T-cell (primary cell): ENCODE measurements at regions not wholly inside any gene's neighbourhood (a gene's known extent, or its start where the extent isn't known, plus 50 kb on each side); places are given as distances from the start of the nearest gene placed in this dataset.
A peak's percentile ranks its signal among the peaks of the same experiment; 100 is the strongest.

ENCODE experiments used
- ATAC-seq, 4 experiments: fragments of 200-7000 bp in 3 of 4; fragments of 150-1000 bp in 1 of 4; cut with Tn5 transposase; replicated peaks in 1 of 4; 1 replicate in 3 of 4; 2 replicates in 1 of 4; pipeline ENCODE4 v1.10.0; 2021; ENCODE audit warnings: moderate library complexity in 3 of 4, mild to moderate bottlenecking in 2 of 4, moderate number of reproducible peaks in 1 of 4
- CTCF ChIA-PET, 2 donors: fragments of 300-600 bp; sonication (Branson Sonifier 250); formaldehyde crosslinking; loops; one replicate each; lab custom pipeline; 2022; ENCODE audit warnings: antibody characterized with exemption in 2 of 2; lab: Charles Lee
- POLR2A ChIA-PET, 2 donors: fragments of 300-600 bp; sonication (Branson Sonifier 250); formaldehyde crosslinking; loops; one replicate each; lab custom pipeline; 2022; ENCODE audit warnings: antibody characterized with exemption in 2 of 2; lab: Charles Lee
- DNase-seq, 35 experiments: peaks; one replicate each; pipeline versions ENCODE4 v3.0.0 to v3.0.0-alpha.2; 2013 to 2023
- H3K27ac ChIP-seq: one replicate; pipeline ENCODE4 v1.5.1; 2013; ENCODE audit warnings: low read length
- H3K27me3 ChIP-seq, 2 experiments: replicated peaks in 1 of 2; 1 replicate in 1 of 2; 2 replicates in 1 of 2; pipeline versions ENCODE4 v1.6.1 to v1.7.0; 2013; ENCODE audit warnings: low read length in 1 of 2, mixed read lengths in 1 of 2; ENCODE audit not compliant: control insufficient read depth in 2 of 2, insufficient read depth in 2 of 2; ENCODE audit errors: extremely low read depth in 1 of 2
- H3K36me3 ChIP-seq, 2 donors: 1 replicate in 1 of 2; 2 replicates in 1 of 2; pipeline versions ENCODE4 v1.6.1 to v1.7.0; 2013; ENCODE audit warnings: low read length in 1 of 2; ENCODE audit not compliant: control insufficient read depth in 2 of 2, insufficient read depth in 1 of 2; ENCODE audit errors: extremely low read depth in 1 of 2
- H3K4me1 ChIP-seq, 2 experiments: 1 replicate in 1 of 2; 2 replicates in 1 of 2; pipeline versions ENCODE4 v1.6.1 to v1.7.0; 2013; ENCODE audit warnings: low read length in 2 of 2, mixed read lengths in 1 of 2; ENCODE audit not compliant: insufficient read depth in 2 of 2, control insufficient read depth in 1 of 2; ENCODE audit errors: extremely low read depth in 1 of 2
- H3K4me3 ChIP-seq, 2 donors: 1 replicate in 1 of 2; 2 replicates in 1 of 2; pipeline versions ENCODE4 v1.5.1 to v1.7.0; 2013; ENCODE audit warnings: mild to moderate bottlenecking in 2 of 2, low read length in 1 of 2, moderate library complexity in 1 of 2; ENCODE audit not compliant: control insufficient read depth in 1 of 2; ENCODE audit errors: extremely low read depth in 1 of 2
- H3K9me3 ChIP-seq: 2 replicates; pipeline ENCODE4 v1.7.0; 2013
- H3K27ac Mint-ChIP-seq, 2 donors: one replicate each; pipeline ENCODE4 v1.8.0; 2020 to 2021; ENCODE audit warnings: mild to moderate bottlenecking in 2 of 2, mixed read lengths in 2 of 2
- H3K27me3 Mint-ChIP-seq, 2 donors: one replicate each; pipeline ENCODE4 v1.8.0; 2021 to 2022; ENCODE audit warnings: mixed read lengths in 2 of 2
- H3K36me3 Mint-ChIP-seq: one replicate; pipeline ENCODE4 v1.8.0; 2021; ENCODE audit warnings: mixed read lengths
- H3K4me1 Mint-ChIP-seq, 3 donors: one replicate each; pipeline ENCODE4 v1.8.0; 2020 to 2022; ENCODE audit warnings: mixed read lengths in 3 of 3, mild to moderate bottlenecking in 1 of 3
- H3K4me3 Mint-ChIP-seq, 3 donors: one replicate each; pipeline ENCODE4 v1.8.0; 2020 to 2022; ENCODE audit warnings: mild to moderate bottlenecking in 3 of 3, mixed read lengths in 3 of 3, moderate library complexity in 3 of 3
- H3K9me3 Mint-ChIP-seq, 3 donors: one replicate each; pipeline ENCODE4 v1.8.0; 2020 to 2022; ENCODE audit warnings: mixed read lengths in 3 of 3
- WGBS: methylation state at CpG from one replicate; pipeline ENCODE4 v1.1.5; 2013; ENCODE audit warnings: missing lambda C conversion rate; ENCODE audit not compliant: insufficient coverage; 5-methylcytosine and 5-hydroxymethylcytosine counted together

- ATAC-seq (no peak), DNase-seq (no peak)
- no peaks in the 10 kb centered on the region for H3K27me3 ChIP-seq
- no peaks in the 10 kb centered on the region for H3K27me3 Mint-ChIP-seq
- no peak overlapping the region for H3K4me3 Mint-ChIP-seq
- no peaks in the 10 kb centered on the region for H3K9me3 ChIP-seq
- H3K36me3 ChIP-seq = no peaks in the 10 kb centered on the region
- H3K4me1 Mint-ChIP-seq = peaks cover 16 to 17% (median 16%) of the 10 kb centered on the region in 3 donors
- H3K27ac Mint-ChIP-seq = no peak overlapping the region
- no peak overlapping the region for H3K27ac ChIP-seq
- WGBS = 100% methylated on average over 1 of the region's 2 CpGs
- ChIA-PET POLR2A (no interaction called here), CTCF (interaction anchor here in 1 of 2 donors (1.1 kb wide), 1 partner anchor 73 kb away, joined by 4 read pairs; no protein-coding TSS in a partner anchor)
- H3K4me3 ChIP-seq = no peak overlapping the region
- H3K36me3 Mint-ChIP-seq = no peaks in the 10 kb centered on the region
- H3K9me3 Mint-ChIP-seq = no peaks in the 10 kb centered on the region
- no peaks in the 10 kb centered on the region for H3K4me1 ChIP-seq
Observed at GRCh38 chr2:190123956-190124355, 61.4 kb upstream of the MSTN start.

- H3K4me1 ChIP-seq = no peaks in the 10 kb centered on the region
- no peak overlapping the region for H3K27ac ChIP-seq
- DNase-seq = peak in 1 of 35 experiments; percentile 6
- ATAC-seq = no peak
- ChIA-PET CTCF (interaction anchor here (0.7 to 0.9 kb wide), 2 partner anchors 16 to 71 kb away, joined by 3 read pairs; no protein-coding TSS in a partner anchor), POLR2A (no interaction called here)
- H3K4me3 ChIP-seq = no peak overlapping the region
- no peak overlapping the region for H3K4me3 Mint-ChIP-seq
- no peaks in the 10 kb centered on the region for H3K9me3 ChIP-seq
- H3K36me3 ChIP-seq = no peaks in the 10 kb centered on the region
- H3K4me1 Mint-ChIP-seq = peaks cover 16 to 17% (median 16%) of the 10 kb centered on the region in 3 donors
- H3K27me3 Mint-ChIP-seq = no peaks in the 10 kb centered on the region
- no peaks in the 10 kb centered on the region for H3K36me3 Mint-ChIP-seq
- no peaks in the 10 kb centered on the region for H3K27me3 ChIP-seq
- no peak overlapping the region for H3K27ac Mint-ChIP-seq
- no CpG with 5 or more reads among the region's 1 CpG for WGBS
- no peaks in the 10 kb centered on the region for H3K9me3 Mint-ChIP-seq
Observed at GRCh38 chr2:190121971-190122370, 59.4 kb upstream of the MSTN start.

- H3K4me3 ChIP-seq = no peak overlapping the region
- H3K4me1 ChIP-seq = no peaks in the 10 kb centered on the region
- Mint-ChIP-seq H3K27ac (no peak overlapping the region), H3K36me3 (no peaks in the 10 kb centered on the region), H3K27me3 (peaks cover 0 to 2% of the 10 kb centered on the region in 2 donors), H3K9me3 (no peaks in the 10 kb centered on the region), H3K4me3 (no peak overlapping the region), H3K4me1 (peaks cover 16 to 17% (median 16%) of the 10 kb centered on the region in 3 donors)
- no peak overlapping the region for H3K27ac ChIP-seq
- POLR2A ChIA-PET = interaction anchor here in 1 of 2 donors (0.6 kb wide), 1 partner anchor 536 kb away, joined by 3 read pairs; no protein-coding TSS in a partner anchor
- no peak for DNase-seq
- no peaks in the 10 kb centered on the region for H3K36me3 ChIP-seq
- H3K27me3 ChIP-seq = peaks cover 0 to 2% of the 10 kb centered on the region in 2 experiments
- CTCF ChIA-PET = interaction anchor here (0.7 to 1.0 kb wide), 4 partner anchors 8 to 70 kb away, joined by 3 to 5 read pairs (median 3); no protein-coding TSS in a partner anchor
- ATAC-seq = no peak
- no peaks in the 10 kb centered on the region for H3K9me3 ChIP-seq
Observed at GRCh38 chr2:190121305-190121704, 58.8 kb upstream of the MSTN start.

GRCh38 chr2:190119923-190120590 lies 57.5 kb upstream of the MSTN start:
- H3K27ac Mint-ChIP-seq = peak overlapping the region; percentile 45 to 81
- peaks cover 16 to 17% (median 16%) of the 10 kb centered on the region in 3 donors for H3K4me1 Mint-ChIP-seq
- H3K4me3 Mint-ChIP-seq = peak overlapping the region in 2 of 3 donors; percentile 59
- Histone ChIP-seq H3K27ac (peak overlapping the region; percentile 43), H3K4me1 (no peaks in the 10 kb centered on the region), H3K4me3 (no peak overlapping the region), H3K36me3 (no peaks in the 10 kb centered on the region), H3K27me3 (peaks cover 0 to 2% of the 10 kb centered on the region in 2 experiments), H3K9me3 (no peaks in the 10 kb centered on the region)
- peaks cover 0 to 3% (median 0%) of the 10 kb centered on the region in 3 donors for H3K9me3 Mint-ChIP-seq
- ChIA-PET CTCF (interaction anchor here (0.6 to 0.9 kb wide), 4 partner anchors 31 to 220 kb away, joined by 3 to 5 read pairs (median 4); no protein-coding TSS in a partner anchor), POLR2A (no interaction called here)
- 46% methylated on average over 6 of the region's 14 CpGs for WGBS
- H3K27me3 Mint-ChIP-seq = peaks cover 2 to 5% of the 10 kb centered on the region in 2 donors
- no peaks in the 10 kb centered on the region for H3K36me3 Mint-ChIP-seq
- ATAC-seq (peak in 2 of 4 experiments; percentile 54 to 65), DNase-seq (peak in 4 of 35 experiments; percentile 0 to 16 (median 3))

GRCh38 chr2:190119257-190119656 lies 56.7 kb upstream of the MSTN start:
- WGBS = 71% methylated on average over 4 of the region's 14 CpGs
- no peaks in the 10 kb centered on the region for H3K36me3 ChIP-seq
- peak; percentile 47 to 92 (median 69) for ATAC-seq
- no peaks in the 10 kb centered on the region for H3K9me3 ChIP-seq
- H3K4me3 ChIP-seq = no peak overlapping the region
- no peaks in the 10 kb centered on the region for H3K4me1 ChIP-seq
- Mint-ChIP-seq H3K36me3 (no peaks in the 10 kb centered on the region), H3K9me3 (peaks cover 0 to 3% (median 0%) of the 10 kb centered on the region in 3 donors), H3K27me3 (peaks cover 2 to 5% of the 10 kb centered on the region in 2 donors), H3K4me1 (peaks cover 16 to 17% (median 16%) of the 10 kb centered on the region in 3 donors), H3K27ac (peak overlapping the region; percentile 10 to 81), H3K4me3 (peak overlapping the region; percentile 34 to 59 (median 59))
- H3K27ac ChIP-seq = peak overlapping the region; percentile 43
- CTCF ChIA-PET = no interaction called here
- POLR2A ChIA-PET = no interaction called here
- peak in 34 of 35 experiments; percentile 1 to 50 (median 22) for DNase-seq
- H3K27me3 ChIP-seq = peaks cover 0 to 2% of the 10 kb centered on the region in 2 experiments

GRCh38 chr2:190117305-190117704 lies 54.8 kb upstream of the MSTN start:
- WGBS = no CpG with 5 or more reads among the region's 1 CpG
- peaks cover 0 to 3% (median 0%) of the 10 kb centered on the region in 3 donors for H3K9me3 Mint-ChIP-seq
- no peak for ATAC-seq

More at GRCh38 chr2:190117305-190117704, 54.8 kb upstream of the MSTN start:
- no peaks in the 10 kb centered on the region for H3K9me3 ChIP-seq
- Mint-ChIP-seq H3K4me1 (peaks cover 14 to 16% (median 16%) of the 10 kb centered on the region in 3 donors), H3K27me3 (peaks cover 2 to 5% of the 10 kb centered on the region in 2 donors), H3K4me3 (no peak overlapping the region), H3K36me3 (no peaks in the 10 kb centered on the region), H3K27ac (no peak overlapping the region)
- POLR2A ChIA-PET = interaction anchor here in 1 of 2 donors (0.6 kb wide), 1 partner anchor 494 kb away, joined by 3 read pairs; no protein-coding TSS in a partner anchor
- H3K27ac ChIP-seq = no peak overlapping the region
- no peaks in the 10 kb centered on the region for H3K4me1 ChIP-seq
- DNase-seq = no peak
- CTCF ChIA-PET = no interaction called here
- no peak overlapping the region for H3K4me3 ChIP-seq
- peaks cover 0 to 2% of the 10 kb centered on the region in 2 experiments for H3K27me3 ChIP-seq
- no peaks in the 10 kb centered on the region for H3K36me3 ChIP-seq
